ENCODE measurements at regions not wholly inside any gene's neighbourhood (a gene's known extent, or its start where the extent isn't known, plus 50 kb on each side); places are given as distances from the start of the nearest gene placed in this dataset.

- H3K27ac ChIP-seq: no peak overlapping the region
- H3F3A ChIP-seq (ENCODE audit: insufficient read depth, low read depth): peaks cover 9% of the 10 kb centered on the region
- BruUV-seq (replicated peaks): no TSS peak
- no peak overlapping the region for H3K4me3 ChIP-seq
- ChIA-PET CTCF (no interaction called here), POLR2A (ENCODE audit: unreplicated experiment) (no interaction called here)
- H3K36me3 ChIP-seq (ENCODE audit: low read depth): no peaks in the 10 kb centered on the region
- 0 out of 2 replicates have a peak, but pooled peaks cover 3% of the 10 kb centered on the region for H3K9me3 ChIP-seq (ENCODE audit: insufficient read depth, low read depth)
- no peak for TF ChIP-seq EZH2 (IDR thresholded peaks at IDR 0.05; ENCODE audit: low read depth)
- TF ChIP-seq CTCF (conservative IDR thresholded peaks at IDR 0.05): no peak
- H2AFZ ChIP-seq: no peak overlapping the region
- H3K4me1 ChIP-seq (replicated peaks; ENCODE audit: insufficient read depth): peaks cover 10% of the 10 kb centered on the region
- no peaks in the 10 kb centered on the region for H3K79me2 ChIP-seq (ENCODE audit: low read depth)
- intact Hi-C loops (cut with micrococcal nuclease; ENCODE audit: unreplicated experiment): loop anchor here (10.0 kb wide), 1 partner anchor 203 kb away; no protein-coding TSS in a partner anchor
- H4K20me1 ChIP-seq (ENCODE audit: insufficient read depth): no peaks in the 10 kb centered on the region
- no peaks in the 10 kb centered on the region for H3K9me2 ChIP-seq (ENCODE audit: insufficient read depth)
- H3K27me3 ChIP-seq (ENCODE audit: insufficient read depth, low read depth): no peaks in the 10 kb centered on the region
- DNase-seq: no peak
- H3K4me2 ChIP-seq: no peak overlapping the region
Observed at GRCh38 chr2:53517406-53517805, 250.2 kb upstream of the CHAC2 start.

- intact Hi-C loops (cut with micrococcal nuclease; ENCODE audit: unreplicated experiment): loop anchor here (10.0 kb wide), 1 partner anchor 202 kb away; no protein-coding TSS in a partner anchor
- no peak for DNase-seq
- no peak for TF ChIP-seq EZH2 (IDR thresholded peaks at IDR 0.05; ENCODE audit: low read depth)
- no peak for TF ChIP-seq CTCF (conservative IDR thresholded peaks at IDR 0.05)
- H3K27me3 ChIP-seq (ENCODE audit: insufficient read depth, low read depth): no peaks in the 10 kb centered on the region
- no peaks in the 10 kb centered on the region for H3K36me3 ChIP-seq (ENCODE audit: low read depth)
- H3K9me2 ChIP-seq (ENCODE audit: insufficient read depth): no peaks in the 10 kb centered on the region
- CTCF ChIA-PET: no interaction called here
- no peak overlapping the region for H3K4me3 ChIP-seq
- H3F3A ChIP-seq (ENCODE audit: insufficient read depth, low read depth): peaks cover 16% of the 10 kb centered on the region
- H3K79me2 ChIP-seq (ENCODE audit: low read depth): no peaks in the 10 kb centered on the region
- H3K9me3 ChIP-seq (ENCODE audit: insufficient read depth, low read depth): 0 out of 2 replicates have a peak, but pooled peaks cover 3% of the 10 kb centered on the region
- POLR2A ChIA-PET (ENCODE audit: unreplicated experiment): no interaction called here
- H3K27ac ChIP-seq: no peak overlapping the region
- H4K20me1 ChIP-seq (ENCODE audit: insufficient read depth): no peaks in the 10 kb centered on the region
- H3K4me2 ChIP-seq: no peak overlapping the region
- no peak overlapping the region for H2AFZ ChIP-seq
- peaks cover 17% of the 10 kb centered on the region for H3K4me1 ChIP-seq (replicated peaks; ENCODE audit: insufficient read depth)
- BruUV-seq (replicated peaks): no TSS peak
Observed at GRCh38 chr2:53516650-53517049, 251.0 kb upstream of the CHAC2 start.

DNA sequence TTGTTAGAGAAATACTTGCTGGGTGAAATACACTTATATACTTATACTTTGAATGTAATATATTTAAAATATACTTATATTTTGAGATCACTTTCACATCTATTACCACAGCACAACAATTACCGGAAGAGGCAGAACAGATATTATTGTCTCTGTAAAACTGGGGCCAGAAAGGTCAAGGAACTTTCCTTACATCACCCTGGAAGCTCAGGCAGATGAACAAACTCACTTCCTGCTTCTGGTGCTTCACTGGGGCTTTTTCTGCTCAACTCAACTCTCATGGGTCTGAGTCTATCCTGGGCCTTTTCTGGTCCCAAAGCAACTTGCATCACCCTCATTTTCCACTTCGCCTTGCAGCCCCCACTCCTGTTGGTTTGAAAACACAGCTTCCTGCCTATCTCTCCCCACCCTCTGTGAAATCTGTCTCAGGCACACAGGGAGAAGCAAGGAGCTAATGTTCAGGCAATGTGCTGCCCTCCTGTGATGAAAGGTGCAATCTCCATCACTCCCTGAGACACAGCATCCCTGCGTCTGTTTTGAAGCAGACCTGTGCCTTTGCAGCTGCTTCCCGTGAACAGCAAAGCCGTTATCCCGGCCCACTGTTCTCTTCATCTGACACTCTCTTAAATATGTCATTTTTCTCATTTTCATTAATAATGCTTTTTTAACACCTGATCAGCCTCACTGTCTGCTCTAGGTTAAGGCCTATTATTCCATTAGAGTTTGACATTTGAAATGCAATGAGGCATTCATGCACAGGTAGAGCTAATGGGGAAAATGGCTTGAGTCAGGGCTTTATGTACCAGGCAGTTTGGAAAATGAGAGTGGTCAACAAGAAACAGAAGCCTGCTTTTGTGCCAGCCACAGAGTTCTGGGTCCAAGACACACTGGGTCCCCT is 251.9 kb upstream of the CHAC2 start:
- H3K36me3 ChIP-seq (ENCODE audit: low read depth): no peaks in the 10 kb centered on the region
- H4K20me1 ChIP-seq (ENCODE audit: insufficient read depth): no peaks in the 10 kb centered on the region
- ChIA-PET POLR2A (ENCODE audit: unreplicated experiment) (no interaction called here), CTCF (no interaction called here)
- H3K4me1 ChIP-seq (replicated peaks; ENCODE audit: insufficient read depth): peaks cover 22% of the 10 kb centered on the region
- H2AFZ ChIP-seq: no peak overlapping the region
- peak in 1 of 2 experiments; percentile 13 for DNase-seq
- no peaks in the 10 kb centered on the region for H3K9me2 ChIP-seq (ENCODE audit: insufficient read depth)
- H3K9me3 ChIP-seq (ENCODE audit: insufficient read depth, low read depth): 0 out of 2 replicates have a peak, but pooled peaks cover 3% of the 10 kb centered on the region
- BruUV-seq (replicated peaks): no TSS peak
- no peaks in the 10 kb centered on the region for H3K27me3 ChIP-seq (ENCODE audit: insufficient read depth, low read depth)
- H3F3A ChIP-seq (ENCODE audit: insufficient read depth, low read depth): peaks cover 20% of the 10 kb centered on the region
- H3K4me3 ChIP-seq: no peak overlapping the region
- H3K4me2 ChIP-seq: no peak overlapping the region
- TF ChIP-seq EZH2 (IDR thresholded peaks at IDR 0.05; ENCODE audit: low read depth): no peak
- TF ChIP-seq CTCF (conservative IDR thresholded peaks at IDR 0.05): peak; percentile 48
- intact Hi-C loops (cut with micrococcal nuclease; ENCODE audit: unreplicated experiment): loop anchor here (10.0 kb wide), 1 partner anchor 201 kb away; no protein-coding TSS in a partner anchor
- no peak overlapping the region for H3K27ac ChIP-seq
- no peaks in the 10 kb centered on the region for H3K79me2 ChIP-seq (ENCODE audit: low read depth)

All from PC-9 (cell line).